Lower lobe of right lung (tissue), 2 donors: ENCODE measurements at regions not wholly inside any gene's neighbourhood (a gene's known extent, or its start where the extent isn't known, plus 50 kb on each side); places are given as distances from the start of the nearest gene placed in this dataset.

ENCODE experiments used
- ATAC-seq, 2 donors: fragments of 200-7000 bp; cut with Tn5 transposase; one replicate each; pipeline ENCODE4 v1.9.1; 2020 to 2022; ENCODE audit warnings: mild to moderate bottlenecking in 2 of 2, moderate library complexity in 2 of 2
- DNase-seq: peaks from one replicate; pipeline ENCODE4 v3.0.0-alpha.2; 2020
- H3K27ac ChIP-seq: fragments of 200-600 bp; one replicate; pipeline ENCODE4 v1.8.0; 2022
- H3K27me3 ChIP-seq: fragments of 200-600 bp; one replicate; pipeline ENCODE4 v1.8.0; 2022; ENCODE audit warnings: low read depth
- H3K36me3 ChIP-seq: fragments of 200-600 bp; one replicate; pipeline ENCODE4 v1.8.0; 2022; ENCODE audit warnings: mild to moderate bottlenecking
- H3K4me1 ChIP-seq: fragments of 200-600 bp; one replicate; pipeline ENCODE4 v1.8.0; 2022
- H3K4me3 ChIP-seq: fragments of 200-600 bp; one replicate; pipeline ENCODE4 v1.8.0; 2022; ENCODE audit warnings: mild to moderate bottlenecking
- H3K9me3 ChIP-seq: fragments of 200-600 bp; one replicate; pipeline ENCODE4 v1.8.0; 2022
- intact Hi-C: fragments of 100-400 bp; cut with DNase I; formaldehyde crosslinking; loops from one replicate; pipeline ENCODE4 v1.11.0; 2022
- TF ChIP-seq, protein P1 (sequence below): fragments of 200-600 bp; IDR thresholded peaks from one replicate; pipeline ENCODE4 v1.8.0; 2022; ENCODE audit warnings: antibody characterized with exemption, mild to moderate bottlenecking
- donor health status: DM: no; HTN: yes; CAD: no; lungs with severe emphysema.

DNA sequence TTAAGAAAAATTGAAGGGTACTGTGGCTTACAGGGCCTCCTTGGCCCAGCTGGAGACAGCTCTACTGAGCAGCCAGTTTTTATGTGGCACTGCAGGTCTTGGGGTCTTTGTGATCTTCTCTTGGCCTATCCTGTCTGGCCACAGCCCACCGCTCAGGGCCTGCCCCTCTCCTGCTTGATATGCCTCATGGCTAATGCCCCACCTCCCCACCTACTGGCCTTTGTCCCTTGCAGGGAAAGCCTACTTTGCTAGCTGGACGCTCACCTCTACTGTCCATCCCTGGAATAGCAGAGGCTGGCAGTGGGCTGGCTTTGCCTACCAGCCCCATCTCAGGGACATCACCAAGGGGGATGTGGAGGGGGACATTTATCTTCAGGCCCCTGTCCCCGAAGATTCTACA lies 134.1 kb downstream of the PJA1 start:
- Histone ChIP-seq H3K4me3 (no peak overlapping the region), H3K27me3 (no peaks in the 10 kb centered on the region), H3K9me3 (no peaks in the 10 kb centered on the region), H3K4me1 (peaks cover 11% of the 10 kb centered on the region), H3K27ac (no peak overlapping the region), H3K36me3 (no peaks in the 10 kb centered on the region)
- DNase-seq (no peak), ATAC-seq (no peak)
- TF ChIP-seq, protein P1, sequence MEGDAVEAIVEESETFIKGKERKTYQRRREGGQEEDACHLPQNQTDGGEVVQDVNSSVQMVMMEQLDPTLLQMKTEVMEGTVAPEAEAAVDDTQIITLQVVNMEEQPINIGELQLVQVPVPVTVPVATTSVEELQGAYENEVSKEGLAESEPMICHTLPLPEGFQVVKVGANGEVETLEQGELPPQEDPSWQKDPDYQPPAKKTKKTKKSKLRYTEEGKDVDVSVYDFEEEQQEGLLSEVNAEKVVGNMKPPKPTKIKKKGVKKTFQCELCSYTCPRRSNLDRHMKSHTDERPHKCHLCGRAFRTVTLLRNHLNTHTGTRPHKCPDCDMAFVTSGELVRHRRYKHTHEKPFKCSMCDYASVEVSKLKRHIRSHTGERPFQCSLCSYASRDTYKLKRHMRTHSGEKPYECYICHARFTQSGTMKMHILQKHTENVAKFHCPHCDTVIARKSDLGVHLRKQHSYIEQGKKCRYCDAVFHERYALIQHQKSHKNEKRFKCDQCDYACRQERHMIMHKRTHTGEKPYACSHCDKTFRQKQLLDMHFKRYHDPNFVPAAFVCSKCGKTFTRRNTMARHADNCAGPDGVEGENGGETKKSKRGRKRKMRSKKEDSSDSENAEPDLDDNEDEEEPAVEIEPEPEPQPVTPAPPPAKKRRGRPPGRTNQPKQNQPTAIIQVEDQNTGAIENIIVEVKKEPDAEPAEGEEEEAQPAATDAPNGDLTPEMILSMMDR = no peak
- intact Hi-C loops = no loop called here

DNA sequence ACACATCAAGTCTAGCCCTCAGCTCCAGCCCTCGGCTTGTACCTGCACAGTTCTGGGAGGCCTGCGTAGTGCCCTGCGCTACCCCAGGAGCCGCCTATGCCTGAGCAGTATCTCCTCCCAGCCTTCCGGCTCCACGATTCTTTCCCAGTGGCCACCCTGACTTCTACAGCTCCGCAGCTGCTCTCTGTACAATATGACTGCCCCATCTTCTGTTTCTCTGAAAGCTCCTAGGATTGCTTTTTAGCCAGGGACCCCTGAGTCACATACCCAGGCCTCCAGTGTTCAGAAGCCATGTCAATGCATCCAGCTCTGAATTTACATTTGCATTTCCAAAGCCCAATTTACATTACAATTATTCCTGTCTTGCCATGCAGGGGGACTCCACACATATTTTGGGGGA lies 135.5 kb downstream of the PJA1 start:
- H3K9me3 ChIP-seq = no peaks in the 10 kb centered on the region
- ATAC-seq = no peak
- H3K4me3 ChIP-seq = no peak overlapping the region
- no peaks in the 10 kb centered on the region for H3K27me3 ChIP-seq
- H3K27ac ChIP-seq = no peak overlapping the region
- intact Hi-C loops = no loop called here
- H3K36me3 ChIP-seq = no peaks in the 10 kb centered on the region
- H3K4me1 ChIP-seq = peaks cover 11% of the 10 kb centered on the region
- TF ChIP-seq, protein P1 = no peak
- DNase-seq = no peak

DNA sequence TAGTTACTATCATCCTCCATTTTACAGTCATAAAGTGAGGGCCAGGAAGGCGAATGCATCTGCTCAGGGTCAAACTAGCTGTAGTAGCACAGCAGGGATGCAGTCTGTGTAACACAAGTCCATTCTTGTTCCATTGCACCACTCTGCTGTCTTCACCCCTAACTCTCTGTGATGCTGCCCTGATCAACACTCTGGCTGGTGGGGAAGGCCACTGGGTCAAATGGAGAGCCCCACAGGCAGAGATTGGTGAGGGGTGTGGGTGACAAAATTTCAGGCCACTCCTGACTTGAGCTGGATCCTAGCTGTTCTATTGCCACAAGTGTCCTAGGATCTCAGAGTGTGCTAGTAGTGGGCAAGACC lies 136.5 kb downstream of the PJA1 start:
- Histone ChIP-seq H3K36me3 (no peaks in the 10 kb centered on the region), H3K27ac (no peak overlapping the region), H3K4me3 (no peak overlapping the region), H3K9me3 (no peaks in the 10 kb centered on the region), H3K27me3 (no peaks in the 10 kb centered on the region), H3K4me1 (peaks cover 11% of the 10 kb centered on the region)
- DNase-seq (no peak), ATAC-seq (no peak)
- intact Hi-C loops = no loop called here
- TF ChIP-seq, protein P1 = no peak

DNA sequence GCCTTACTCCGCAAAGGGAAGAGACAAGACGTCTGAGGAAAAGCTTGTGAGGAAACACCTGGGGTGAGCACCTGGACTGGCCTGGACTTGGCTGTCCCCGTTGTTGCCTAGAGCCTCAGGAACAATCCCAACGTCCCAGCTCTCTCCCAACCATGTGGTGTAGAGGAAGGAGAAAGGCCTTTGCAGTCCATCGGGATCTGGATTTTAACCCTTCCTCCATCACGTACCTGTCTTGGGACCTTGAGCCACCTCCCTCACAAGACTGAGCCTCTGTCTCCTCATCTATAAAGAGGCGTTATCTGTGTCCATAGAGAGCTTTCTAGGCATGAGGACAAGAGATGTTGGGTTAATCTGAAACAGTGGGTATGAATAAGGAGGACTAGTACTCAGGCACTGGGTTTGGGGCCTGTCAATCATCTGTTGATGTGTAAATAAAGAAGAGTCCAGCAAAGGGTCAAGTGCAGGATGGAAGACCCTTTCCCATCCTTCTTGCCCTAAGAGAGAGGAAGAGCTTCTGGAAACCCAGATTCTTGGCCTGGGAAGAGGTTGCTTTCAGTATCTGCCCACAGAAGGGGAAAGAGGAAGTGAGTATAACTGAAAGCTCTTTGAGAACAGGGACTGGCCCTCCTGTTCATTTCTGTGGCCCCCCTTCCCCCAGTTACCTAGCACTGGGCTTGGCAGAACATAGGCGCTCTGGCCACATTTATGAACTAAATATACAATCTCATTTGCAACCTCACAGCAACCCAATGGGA lies 137.1 kb downstream of the PJA1 start:
- H3K27me3 ChIP-seq = no peaks in the 10 kb centered on the region
- TF ChIP-seq, protein P1 = no peak
- no peak for ATAC-seq

DNA sequence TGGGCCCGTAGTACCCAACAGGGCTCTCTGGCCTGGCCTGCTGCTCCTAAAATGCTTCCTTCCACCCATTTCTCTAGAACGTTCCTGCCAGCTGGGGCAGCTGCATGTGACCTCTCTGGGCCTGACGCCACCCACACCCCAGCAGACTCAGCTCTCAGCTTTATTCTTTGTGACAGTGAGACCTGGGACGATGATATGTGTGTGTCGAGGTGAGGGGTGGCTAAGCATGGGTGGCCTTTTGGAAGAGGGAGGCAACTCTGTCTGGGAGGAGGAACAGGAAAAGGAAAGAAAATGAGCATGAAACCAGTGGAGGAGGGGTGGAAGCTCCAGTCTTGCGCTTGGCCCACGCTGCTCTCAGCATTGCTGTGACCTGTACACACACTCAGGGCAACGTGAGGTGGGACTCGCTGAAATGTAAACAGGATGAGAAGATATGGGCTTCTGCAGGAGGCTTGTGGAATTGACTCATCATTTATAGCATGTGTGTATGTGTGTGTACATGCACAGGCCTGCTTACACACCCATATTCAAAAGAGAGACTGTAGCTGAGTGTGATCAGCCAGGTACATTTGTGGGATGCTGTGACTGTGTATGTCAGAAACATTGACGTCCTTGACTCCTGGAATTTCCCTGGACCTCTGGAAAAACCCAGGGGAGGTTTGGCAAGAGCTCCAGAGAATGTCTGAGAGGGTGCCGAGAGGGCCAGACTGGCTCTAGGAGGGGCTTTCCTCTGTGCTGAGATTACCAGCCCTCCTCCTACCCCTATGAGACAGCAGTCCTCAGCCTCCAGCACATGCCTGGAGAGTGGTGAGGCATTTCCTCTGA lies 137.9 kb downstream of the PJA1 start:
- ATAC-seq (peak; percentile 55 to 57), DNase-seq (no peak)
- Histone ChIP-seq H3K36me3 (no peaks in the 10 kb centered on the region), H3K27me3 (no peaks in the 10 kb centered on the region), H3K4me1 (peaks cover 11% of the 10 kb centered on the region), H3K27ac (no peak overlapping the region), H3K4me3 (no peak overlapping the region), H3K9me3 (no peaks in the 10 kb centered on the region)
- TF ChIP-seq, protein P1 = no peak
- intact Hi-C loops = no loop called here

More for the DNA sequence above, 137.1 kb downstream of the PJA1 start:
- Histone ChIP-seq H3K27ac (no peak overlapping the region), H3K36me3 (no peaks in the 10 kb centered on the region), H3K4me1 (peaks cover 11% of the 10 kb centered on the region), H3K4me3 (no peak overlapping the region), H3K9me3 (no peaks in the 10 kb centered on the region)
- intact Hi-C loops = no loop called here
- no peak for DNase-seq
